Hepatocyte (in vitro differentiated cells): ENCODE measurements at regions not wholly inside any gene's neighbourhood (a gene's known extent, or its start where the extent isn't known, plus 50 kb on each side); places are given as distances from the start of the nearest gene placed in this dataset.

Experiments
- EZH2 ChIP-seq: fragments of 200-600 bp; sonication (generic); IDR thresholded peaks from 2 replicates; pipeline ENCODE4 v1.6.1; 2016; ENCODE audit warnings: antibody characterized with exemption, mild to moderate bottlenecking, borderline replicate concordance
- EZH2phosphoT487 ChIP-seq: fragments of 200-600 bp; sonication (generic); IDR thresholded peaks from one replicate; pipeline ENCODE4 v1.6.1; 2018; ENCODE audit warnings: antibody characterized with exemption, mild to moderate bottlenecking, low read depth, moderate library complexity; ENCODE audit not compliant: unreplicated experiment, severe bottlenecking
- TF ChIP-seq, protein P1 (sequence below): fragments of 200-600 bp; sonication (generic); IDR thresholded peaks from 2 replicates; pipeline ENCODE4 v1.5.1; 2016; ENCODE audit warnings: antibody characterized with exemption, mild to moderate bottlenecking; ENCODE audit not compliant: poor library complexity

DNA sequence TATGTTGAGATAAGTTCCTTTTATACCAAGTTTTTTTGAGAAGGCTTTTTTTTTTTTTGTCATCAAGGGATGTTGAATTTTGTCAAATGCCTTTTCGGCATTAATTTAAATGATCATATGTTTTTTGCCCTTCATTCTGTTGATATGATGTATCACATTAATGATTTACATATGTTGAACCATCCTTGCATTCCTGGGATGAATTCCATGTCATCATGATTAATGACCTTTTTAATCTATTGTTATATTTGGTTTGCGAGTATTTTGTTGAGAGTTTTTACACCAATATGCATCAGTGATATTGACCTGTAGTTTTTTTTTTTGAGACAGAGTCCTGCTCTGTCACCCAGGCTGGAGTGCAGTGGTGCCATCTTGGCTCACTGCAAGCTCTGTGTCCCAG lies 585.7 kb upstream of the FANCL start:
- TF ChIP-seq EZH2phosphoT487 (no peak), EZH2 (no peak)
- TF ChIP-seq, protein P1, sequence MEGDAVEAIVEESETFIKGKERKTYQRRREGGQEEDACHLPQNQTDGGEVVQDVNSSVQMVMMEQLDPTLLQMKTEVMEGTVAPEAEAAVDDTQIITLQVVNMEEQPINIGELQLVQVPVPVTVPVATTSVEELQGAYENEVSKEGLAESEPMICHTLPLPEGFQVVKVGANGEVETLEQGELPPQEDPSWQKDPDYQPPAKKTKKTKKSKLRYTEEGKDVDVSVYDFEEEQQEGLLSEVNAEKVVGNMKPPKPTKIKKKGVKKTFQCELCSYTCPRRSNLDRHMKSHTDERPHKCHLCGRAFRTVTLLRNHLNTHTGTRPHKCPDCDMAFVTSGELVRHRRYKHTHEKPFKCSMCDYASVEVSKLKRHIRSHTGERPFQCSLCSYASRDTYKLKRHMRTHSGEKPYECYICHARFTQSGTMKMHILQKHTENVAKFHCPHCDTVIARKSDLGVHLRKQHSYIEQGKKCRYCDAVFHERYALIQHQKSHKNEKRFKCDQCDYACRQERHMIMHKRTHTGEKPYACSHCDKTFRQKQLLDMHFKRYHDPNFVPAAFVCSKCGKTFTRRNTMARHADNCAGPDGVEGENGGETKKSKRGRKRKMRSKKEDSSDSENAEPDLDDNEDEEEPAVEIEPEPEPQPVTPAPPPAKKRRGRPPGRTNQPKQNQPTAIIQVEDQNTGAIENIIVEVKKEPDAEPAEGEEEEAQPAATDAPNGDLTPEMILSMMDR, result no peak
